Smooth muscle cell (in vitro differentiated cells): ENCODE measurements at regions not wholly inside any gene's neighbourhood (a gene's known extent, or its start where the extent isn't known, plus 50 kb on each side); places are given as distances from the start of the nearest gene placed in this dataset.

Experiments
- DNase-seq: peaks from one replicate; lab custom pipeline; 2025; ENCODE audit not compliant: unreplicated experiment; lab: John Stamatoyannopoulos, UW
- H2AFZ ChIP-seq: fragments of 200-600 bp; sonication (generic); 2 replicates; pipeline ENCODE4 v1.6.0; 2016; ENCODE audit warnings: antibody characterized with exemption, low read depth, mild to moderate bottlenecking
- H3F3A ChIP-seq: fragments of 200-600 bp; sonication (generic); 2 replicates; pipeline ENCODE4 v1.6.0; 2017; ENCODE audit warnings: antibody characterized with exemption, low read depth
- H3K27ac ChIP-seq: fragments of 200-600 bp; sonication (generic); 2 replicates; pipeline ENCODE4 v1.5.1; 2016; ENCODE audit warnings: low read depth, mild to moderate bottlenecking
- H3K27me3 ChIP-seq: fragments of 200-600 bp; sonication (generic); 2 replicates; pipeline ENCODE4 v1.6.1; 2016; ENCODE audit warnings: low read depth, mild to moderate bottlenecking
- H3K36me3 ChIP-seq: fragments of 200-600 bp; sonication (generic); 2 replicates; pipeline ENCODE4 v1.5.1; 2016; ENCODE audit warnings: low read depth
- H3K4me1 ChIP-seq: fragments of 200-600 bp; sonication (generic); 2 replicates; pipeline ENCODE4 v1.5.1; 2016; ENCODE audit warnings: low read depth
- H3K4me2 ChIP-seq: fragments of 200-600 bp; sonication (generic); 2 replicates; pipeline ENCODE4 v1.6.0; 2016; ENCODE audit warnings: mild to moderate bottlenecking
- H3K4me3 ChIP-seq: fragments of 200-600 bp; sonication (generic); 2 replicates; pipeline ENCODE4 v1.5.1; 2016; ENCODE audit warnings: mild to moderate bottlenecking
- H3K79me2 ChIP-seq: fragments of 200-600 bp; sonication (generic); 2 replicates; pipeline ENCODE4 v1.6.0; 2016; ENCODE audit warnings: low read depth, mild to moderate bottlenecking
- H3K9ac ChIP-seq: fragments of 200-600 bp; sonication (generic); 2 replicates; pipeline ENCODE4 v1.6.0; 2016; ENCODE audit warnings: low read depth
- H3K9me3 ChIP-seq: fragments of 200-600 bp; sonication (generic); replicated peaks from 2 replicates; pipeline ENCODE4 v1.5.1; 2016; ENCODE audit warnings: low read depth
- H4K20me1 ChIP-seq: fragments of 200-600 bp; sonication (generic); 2 replicates; pipeline ENCODE4 v1.6.0; 2016; ENCODE audit warnings: low read depth
- WGBS: methylation state at CpG from one replicate; pipeline ENCODE4 v1.1.7; 2016; ENCODE audit warnings: low lambda C conversion rate; 5-methylcytosine and 5-hydroxymethylcytosine counted together
- TF ChIP-seq, protein P1 (sequence below): fragments of 200-600 bp; sonication (generic); IDR thresholded peaks from 2 replicates; pipeline ENCODE4 v1.5.1; 2017; ENCODE audit warnings: borderline replicate concordance, mild to moderate bottlenecking, antibody characterized with exemption; ENCODE audit not compliant: insufficient read depth, poor library complexity, severe bottlenecking

- H2AFZ ChIP-seq = no peak overlapping the region
- no peaks in the 10 kb centered on the region for H4K20me1 ChIP-seq
- H3K79me2 ChIP-seq = no peaks in the 10 kb centered on the region
- no peak overlapping the region for H3K4me3 ChIP-seq
- no peaks in the 10 kb centered on the region for H3K36me3 ChIP-seq
- TF ChIP-seq, protein P1, sequence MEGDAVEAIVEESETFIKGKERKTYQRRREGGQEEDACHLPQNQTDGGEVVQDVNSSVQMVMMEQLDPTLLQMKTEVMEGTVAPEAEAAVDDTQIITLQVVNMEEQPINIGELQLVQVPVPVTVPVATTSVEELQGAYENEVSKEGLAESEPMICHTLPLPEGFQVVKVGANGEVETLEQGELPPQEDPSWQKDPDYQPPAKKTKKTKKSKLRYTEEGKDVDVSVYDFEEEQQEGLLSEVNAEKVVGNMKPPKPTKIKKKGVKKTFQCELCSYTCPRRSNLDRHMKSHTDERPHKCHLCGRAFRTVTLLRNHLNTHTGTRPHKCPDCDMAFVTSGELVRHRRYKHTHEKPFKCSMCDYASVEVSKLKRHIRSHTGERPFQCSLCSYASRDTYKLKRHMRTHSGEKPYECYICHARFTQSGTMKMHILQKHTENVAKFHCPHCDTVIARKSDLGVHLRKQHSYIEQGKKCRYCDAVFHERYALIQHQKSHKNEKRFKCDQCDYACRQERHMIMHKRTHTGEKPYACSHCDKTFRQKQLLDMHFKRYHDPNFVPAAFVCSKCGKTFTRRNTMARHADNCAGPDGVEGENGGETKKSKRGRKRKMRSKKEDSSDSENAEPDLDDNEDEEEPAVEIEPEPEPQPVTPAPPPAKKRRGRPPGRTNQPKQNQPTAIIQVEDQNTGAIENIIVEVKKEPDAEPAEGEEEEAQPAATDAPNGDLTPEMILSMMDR = no peak
- 81% methylated on average over 5 of the region's 5 CpGs for WGBS
- H3K27me3 ChIP-seq = peaks cover 9% of the 10 kb centered on the region
- no peak overlapping the region for H3K4me2 ChIP-seq
- no peak for DNase-seq
- peaks cover 11% of the 10 kb centered on the region for H3K4me1 ChIP-seq
- H3K27ac ChIP-seq = no peak overlapping the region
- no peaks in the 10 kb centered on the region for H3K9me3 ChIP-seq
- no peaks in the 10 kb centered on the region for H3F3A ChIP-seq
- no peak overlapping the region for H3K9ac ChIP-seq
Measured at GRCh38 chr11:112525270-112525669, 264.6 kb upstream of the PLET1 start.

DNA sequence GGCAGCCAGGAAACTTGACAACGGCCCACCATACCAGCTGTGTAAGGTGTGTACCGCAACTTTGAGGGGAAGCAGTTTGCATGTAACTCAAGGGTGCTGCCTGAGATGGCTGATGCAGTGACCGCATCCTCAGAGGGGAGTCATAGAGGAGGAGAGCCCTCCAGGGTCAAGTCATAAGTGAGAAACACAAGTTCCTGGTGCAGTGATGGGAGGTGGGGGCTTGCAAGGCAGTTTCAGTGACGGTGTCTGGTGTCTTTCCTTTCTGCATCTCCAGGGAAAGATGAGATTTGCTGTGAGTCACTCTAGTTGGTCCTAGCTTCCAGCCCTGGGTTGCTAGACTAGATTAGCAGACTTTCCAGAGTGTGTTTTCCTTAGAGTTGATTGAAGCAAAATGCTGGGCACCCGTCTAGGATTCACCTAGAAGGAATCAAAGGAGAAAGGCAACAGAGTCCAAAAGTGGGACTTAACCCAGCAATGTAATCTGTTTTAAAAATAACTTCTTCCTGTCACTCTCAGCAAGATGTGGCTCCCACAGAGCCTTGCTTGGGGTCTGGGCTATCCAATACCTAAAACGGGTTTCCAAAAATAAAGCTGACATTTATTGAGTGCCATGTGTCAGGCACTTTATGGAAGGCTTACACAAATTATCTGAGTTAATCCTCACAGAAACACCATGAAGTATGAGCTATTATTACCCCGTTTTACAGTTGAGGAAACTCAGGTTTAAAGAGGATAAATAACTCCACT, 265.4 kb upstream of the PLET1 start:
- no peak overlapping the region for H3K4me3 ChIP-seq
- peaks cover 11% of the 10 kb centered on the region for H3K4me1 ChIP-seq
- H3K9me3 ChIP-seq = no peaks in the 10 kb centered on the region
- WGBS = 29% methylated on average over 7 of the region's 7 CpGs
- peaks cover 2% of the 10 kb centered on the region for H3K27me3 ChIP-seq
- no peaks in the 10 kb centered on the region for H3K36me3 ChIP-seq
- H3K27ac ChIP-seq = no peak overlapping the region
- H4K20me1 ChIP-seq = no peaks in the 10 kb centered on the region
- DNase-seq = no peak
- no peaks in the 10 kb centered on the region for H3K79me2 ChIP-seq
- H3K4me2 ChIP-seq = no peak overlapping the region
- TF ChIP-seq, protein P1 = no peak
- no peaks in the 10 kb centered on the region for H3F3A ChIP-seq
- H3K9ac ChIP-seq = no peak overlapping the region
- no peak overlapping the region for H2AFZ ChIP-seq

DNA sequence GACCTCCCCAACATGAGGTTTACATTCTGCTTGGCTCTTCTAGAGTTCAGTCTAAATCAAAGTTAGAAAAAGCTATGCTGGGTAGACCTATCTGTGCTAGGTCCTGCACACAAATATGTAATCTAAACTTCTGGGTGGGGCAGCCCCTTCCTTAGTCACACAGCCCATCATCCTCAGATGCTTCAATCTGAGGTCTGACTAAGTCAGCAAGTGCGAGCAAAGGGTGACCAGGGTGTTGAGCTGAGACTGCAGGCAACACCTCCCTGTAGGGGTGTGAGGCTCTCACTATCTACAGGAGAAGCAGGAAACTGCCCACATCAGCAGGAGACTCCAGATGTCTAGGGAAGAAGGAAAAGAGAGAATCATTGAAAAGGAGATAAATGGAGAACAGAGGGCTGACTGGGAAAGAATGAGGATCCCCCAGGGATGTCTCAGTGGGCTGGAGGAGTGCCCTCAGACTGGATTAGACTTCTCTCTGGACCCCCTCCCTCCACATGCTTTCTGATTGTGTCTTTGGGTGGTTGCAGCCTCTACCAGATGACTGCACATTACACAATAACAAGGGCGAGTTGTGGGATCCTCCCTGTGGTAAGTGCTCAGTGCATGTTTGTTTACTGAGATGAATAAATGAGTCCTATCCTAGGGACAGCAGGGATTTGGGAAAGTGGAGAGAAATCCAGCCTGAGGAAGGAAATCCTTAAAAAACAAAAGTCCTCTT, 266.2 kb upstream of the PLET1 start:
- Histone ChIP-seq H3K27me3 (no peaks in the 10 kb centered on the region), H4K20me1 (no peaks in the 10 kb centered on the region), H3K9ac (no peak overlapping the region), H3F3A (no peaks in the 10 kb centered on the region), H2AFZ (no peak overlapping the region), H3K79me2 (no peaks in the 10 kb centered on the region), H3K4me2 (no peak overlapping the region), H3K4me1 (peaks cover 11% of the 10 kb centered on the region), H3K9me3 (no peaks in the 10 kb centered on the region), H3K4me3 (no peak overlapping the region), H3K27ac (no peak overlapping the region), H3K36me3 (no peaks in the 10 kb centered on the region)
- DNase-seq = no peak
- WGBS = 42% methylated on average over 2 of the region's 2 CpGs
- TF ChIP-seq, protein P1 = no peak

DNA sequence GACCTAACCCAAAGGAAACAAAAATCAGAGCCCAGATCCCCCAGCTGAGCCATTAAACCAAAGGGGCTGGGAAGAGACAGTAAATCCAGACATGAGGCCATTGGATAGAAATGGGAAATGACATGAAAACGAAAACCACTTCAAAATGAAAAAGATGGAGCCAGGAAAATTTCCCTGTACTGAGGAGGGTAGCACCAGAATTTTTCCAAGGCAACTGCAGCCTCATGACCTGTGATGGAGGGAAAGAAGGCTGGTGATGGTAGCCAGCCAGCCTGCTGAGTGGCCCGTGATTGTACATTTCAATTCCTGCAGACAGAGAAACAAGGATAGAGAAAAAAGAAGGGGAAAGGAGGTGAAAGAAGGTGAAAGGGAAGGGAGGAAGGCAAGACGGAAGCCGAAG, 268.4 kb upstream of the PLET1 start:
- whole genome bisulfite sequencing = 84% methylated on average over 4 of the region's 4 CpGs
- Histone ChIP-seq H3K27ac (no peak overlapping the region), H3K79me2 (no peaks in the 10 kb centered on the region), H3K36me3 (no peaks in the 10 kb centered on the region), H2AFZ (no peak overlapping the region), H4K20me1 (no peaks in the 10 kb centered on the region), H3K9ac (no peak overlapping the region), H3K4me2 (no peak overlapping the region), H3K4me1 (peaks cover 7% of the 10 kb centered on the region), H3K9me3 (no peaks in the 10 kb centered on the region), H3K27me3 (peaks cover 12% of the 10 kb centered on the region), H3F3A (no peaks in the 10 kb centered on the region), H3K4me3 (no peak overlapping the region)
- TF ChIP-seq, protein P1 = no peak
- DNase-seq = no peak
